ENCODE measurements at regions not wholly inside any gene's neighbourhood (a gene's known extent, or its start where the extent isn't known, plus 50 kb on each side); places are given as distances from the start of the nearest gene placed in this dataset.

DNA sequence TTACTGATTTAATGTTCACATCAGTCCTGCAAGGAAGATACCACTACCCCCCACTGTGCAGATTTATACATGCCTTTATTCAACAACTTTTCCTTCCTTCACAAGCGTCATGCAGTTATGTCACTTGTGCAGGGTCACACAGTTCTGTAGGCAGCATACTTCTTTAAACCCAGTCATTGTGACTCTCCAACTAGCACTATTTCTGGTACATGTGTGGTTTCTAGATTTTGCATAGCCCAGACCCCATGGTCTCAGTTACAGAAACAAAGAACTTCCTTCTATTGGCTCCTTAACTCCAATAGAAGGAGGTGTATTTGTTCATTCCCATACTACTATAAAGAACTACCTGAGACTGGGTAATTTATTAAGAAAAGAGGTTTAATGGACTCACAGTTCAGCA is 333.1 kb downstream of the ZNF516 start:
- Histone ChIP-seq H3K36me3 (ENCODE audit: insufficient read depth, low read length) (no peaks in the 10 kb centered on the region), H3K4me3 (ENCODE audit: low read depth, low read length, poor library complexity, severe bottlenecking) (no peak overlapping the region), H3K9me3 (ENCODE audit: low read length) (no peaks in the 10 kb centered on the region), H3K79me2 (ENCODE audit: insufficient read depth, low read depth, low read length) (no peaks in the 10 kb centered on the region), H3K9me2 (ENCODE audit: insufficient read depth, low read length) (no peaks in the 10 kb centered on the region), H3K4me2 (ENCODE audit: low read length) (no peak overlapping the region), H3K27ac (ENCODE audit: low read depth, low read length, poor library complexity, severe bottlenecking) (no peak overlapping the region), H2AFZ (ENCODE audit: low read length) (no peak overlapping the region), H4K20me1 (ENCODE audit: insufficient read depth, low read length) (no peaks in the 10 kb centered on the region), H3K4me1 (ENCODE audit: insufficient read depth, low read length, poor library complexity, severe bottlenecking) (peaks cover 3% of the 10 kb centered on the region)
- intact Hi-C loops (cut with micrococcal nuclease; ENCODE audit: unreplicated experiment): no loop called here
- no peak for TF ChIP-seq EZH2phosphoT487 (IDR thresholded peaks at IDR 0.05; ENCODE audit: borderline replicate concordance, low read depth, low read length)
- TF ChIP-seq, protein P1, sequence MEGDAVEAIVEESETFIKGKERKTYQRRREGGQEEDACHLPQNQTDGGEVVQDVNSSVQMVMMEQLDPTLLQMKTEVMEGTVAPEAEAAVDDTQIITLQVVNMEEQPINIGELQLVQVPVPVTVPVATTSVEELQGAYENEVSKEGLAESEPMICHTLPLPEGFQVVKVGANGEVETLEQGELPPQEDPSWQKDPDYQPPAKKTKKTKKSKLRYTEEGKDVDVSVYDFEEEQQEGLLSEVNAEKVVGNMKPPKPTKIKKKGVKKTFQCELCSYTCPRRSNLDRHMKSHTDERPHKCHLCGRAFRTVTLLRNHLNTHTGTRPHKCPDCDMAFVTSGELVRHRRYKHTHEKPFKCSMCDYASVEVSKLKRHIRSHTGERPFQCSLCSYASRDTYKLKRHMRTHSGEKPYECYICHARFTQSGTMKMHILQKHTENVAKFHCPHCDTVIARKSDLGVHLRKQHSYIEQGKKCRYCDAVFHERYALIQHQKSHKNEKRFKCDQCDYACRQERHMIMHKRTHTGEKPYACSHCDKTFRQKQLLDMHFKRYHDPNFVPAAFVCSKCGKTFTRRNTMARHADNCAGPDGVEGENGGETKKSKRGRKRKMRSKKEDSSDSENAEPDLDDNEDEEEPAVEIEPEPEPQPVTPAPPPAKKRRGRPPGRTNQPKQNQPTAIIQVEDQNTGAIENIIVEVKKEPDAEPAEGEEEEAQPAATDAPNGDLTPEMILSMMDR (conservative IDR thresholded peaks at IDR 0.05; ENCODE audit: low read length): no peak
- ChIA-PET POLR2A (no interaction called here), CTCF (ENCODE audit: unreplicated experiment) (no interaction called here)
- peak; percentile 7 for DNase-seq (ENCODE audit: low spot score)
- BruUV-seq (replicated peaks): no TSS peak

DNA sequence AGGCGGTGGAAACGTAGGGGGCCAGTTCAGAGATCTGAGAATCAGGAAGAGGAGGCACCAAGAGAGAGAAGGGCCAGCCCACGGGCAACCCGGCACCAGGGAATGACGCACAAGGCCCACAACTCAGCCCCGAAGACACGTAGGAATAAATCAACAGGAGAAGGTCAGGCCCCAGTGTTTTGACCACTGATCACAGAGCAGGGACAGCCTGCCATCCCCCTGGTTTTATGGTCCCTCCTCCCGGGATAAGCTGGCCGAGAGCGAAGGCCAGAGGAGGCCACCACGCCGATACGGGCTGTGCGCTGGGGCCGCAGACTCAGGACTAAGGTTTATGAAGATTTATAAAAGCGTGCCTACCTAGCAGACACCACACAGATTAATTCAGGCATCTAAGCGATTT is 341.4 kb downstream of the ZNF516 start:
- ChIA-PET POLR2A (no interaction called here), CTCF (ENCODE audit: unreplicated experiment) (no interaction called here)
- no peak overlapping the region for H3K4me3 ChIP-seq (ENCODE audit: low read depth, low read length, poor library complexity, severe bottlenecking)
- H3K4me1 ChIP-seq (ENCODE audit: insufficient read depth, low read length, poor library complexity, severe bottlenecking): no peaks in the 10 kb centered on the region
- no peak overlapping the region for H3K4me2 ChIP-seq (ENCODE audit: low read length)
- DNase-seq (ENCODE audit: low spot score): no peak
- no peak overlapping the region for H3K27ac ChIP-seq (ENCODE audit: low read depth, low read length, poor library complexity, severe bottlenecking)
- TF ChIP-seq, protein P1 (conservative IDR thresholded peaks at IDR 0.05; ENCODE audit: low read length): no peak
- TF ChIP-seq EZH2phosphoT487 (IDR thresholded peaks at IDR 0.05; ENCODE audit: borderline replicate concordance, low read depth, low read length): no peak
- H4K20me1 ChIP-seq (ENCODE audit: insufficient read depth, low read length): no peaks in the 10 kb centered on the region
- intact Hi-C loops (cut with micrococcal nuclease; ENCODE audit: unreplicated experiment): no loop called here
- no TSS peak for BruUV-seq (replicated peaks)
- H2AFZ ChIP-seq (ENCODE audit: low read length): no peak overlapping the region
- H3K9me3 ChIP-seq (ENCODE audit: low read length): no peaks in the 10 kb centered on the region
- H3K9me2 ChIP-seq (ENCODE audit: insufficient read depth, low read length): no peaks in the 10 kb centered on the region
- no peaks in the 10 kb centered on the region for H3K36me3 ChIP-seq (ENCODE audit: insufficient read depth, low read length)
- H3K79me2 ChIP-seq (ENCODE audit: insufficient read depth, low read depth, low read length): no peaks in the 10 kb centered on the region

DNA sequence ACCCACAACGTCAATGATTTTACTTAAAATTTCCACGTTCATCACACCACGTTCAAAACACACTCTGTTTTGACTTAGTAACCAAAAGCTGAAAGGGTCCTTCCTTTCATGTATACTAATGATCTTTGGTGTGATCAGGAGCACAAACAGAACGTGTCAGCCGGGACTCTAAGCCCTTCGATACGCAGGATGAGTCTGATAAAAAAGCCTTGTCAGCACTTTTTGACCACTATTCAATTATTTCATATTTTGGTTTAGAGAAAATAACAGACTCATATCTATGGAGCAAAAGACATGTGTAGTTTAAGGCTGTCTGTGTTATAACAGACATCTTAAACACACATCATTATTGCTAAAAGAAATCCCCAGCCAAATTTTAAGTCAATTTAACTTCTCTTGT is 345.3 kb downstream of the ZNF516 start:
- TF ChIP-seq, protein P1 (conservative IDR thresholded peaks at IDR 0.05; ENCODE audit: low read length): no peak
- no peak for TF ChIP-seq EZH2phosphoT487 (IDR thresholded peaks at IDR 0.05; ENCODE audit: borderline replicate concordance, low read depth, low read length)
- intact Hi-C loops (cut with micrococcal nuclease; ENCODE audit: unreplicated experiment): no loop called here
- Histone ChIP-seq H3K4me1 (ENCODE audit: insufficient read depth, low read length, poor library complexity, severe bottlenecking) (no peaks in the 10 kb centered on the region), H3K9me3 (ENCODE audit: low read length) (no peaks in the 10 kb centered on the region), H3K27ac (ENCODE audit: low read depth, low read length, poor library complexity, severe bottlenecking) (no peak overlapping the region), H3K9me2 (ENCODE audit: insufficient read depth, low read length) (no peaks in the 10 kb centered on the region), H4K20me1 (ENCODE audit: insufficient read depth, low read length) (no peaks in the 10 kb centered on the region), H2AFZ (ENCODE audit: low read length) (no peak overlapping the region), H3K36me3 (ENCODE audit: insufficient read depth, low read length) (no peaks in the 10 kb centered on the region), H3K4me3 (ENCODE audit: low read depth, low read length, poor library complexity, severe bottlenecking) (no peak overlapping the region), H3K79me2 (ENCODE audit: insufficient read depth, low read depth, low read length) (no peaks in the 10 kb centered on the region), H3K4me2 (ENCODE audit: low read length) (no peak overlapping the region)
- ChIA-PET POLR2A (no interaction called here), CTCF (ENCODE audit: unreplicated experiment) (no interaction called here)
- DNase-seq (ENCODE audit: low spot score): no peak
- BruUV-seq (replicated peaks): no TSS peak
